ENCODE measurements at regions not wholly inside any gene's neighbourhood (a gene's known extent, or its start where the extent isn't known, plus 50 kb on each side); places are given as distances from the start of the nearest gene placed in this dataset.
"Not testable (repeated sequence)": the region's sequence is repeated elsewhere in the genome, so short reads cannot be mapped to it uniquely, and the experiment has no call there.

- DNase-seq (ENCODE audit: low read depth), result no peak
- no peak for TF ChIP-seq CTCF (IDR thresholded peaks at IDR 0.05; ENCODE audit: insufficient read depth, low read depth, low read length, missing control alignments)
- H3K4me3 ChIP-seq (ENCODE audit: low read depth, low read length), result no peak overlapping the region
Observed at GRCh38 chr15:69568173-69569009, 115.8 kb downstream of the RPLP1 start.

GRCh38 chr15:69570454-69570853, 117.8 kb downstream of the RPLP1 start:
- no peak for DNase-seq (ENCODE audit: low read depth)
- no peak for TF ChIP-seq CTCF (IDR thresholded peaks at IDR 0.05; ENCODE audit: insufficient read depth, low read depth, low read length, missing control alignments)
- H3K4me3 ChIP-seq (ENCODE audit: low read depth, low read length), result no peak overlapping the region

- H3K4me3 ChIP-seq (ENCODE audit: low read depth, low read length), result no peak overlapping the region
- no peak for TF ChIP-seq CTCF (IDR thresholded peaks at IDR 0.05; ENCODE audit: insufficient read depth, low read depth, low read length, missing control alignments)
- DNase-seq (ENCODE audit: low read depth), result no peak
Observed at GRCh38 chr15:69570997-69571396, 118.4 kb downstream of the RPLP1 start.

- not testable (repeated sequence) for DNase-seq (ENCODE audit: low read depth); H3K4me3 ChIP-seq (ENCODE audit: low read depth, low read length)
Observed at GRCh38 chr15:69573278-69573677, 120.7 kb downstream of the RPLP1 start.

- peak; percentile 18 for DNase-seq (ENCODE audit: low read depth)
- TF ChIP-seq CTCF (IDR thresholded peaks at IDR 0.05; ENCODE audit: insufficient read depth, low read depth, low read length, missing control alignments), result no peak
- no peak overlapping the region for H3K4me3 ChIP-seq (ENCODE audit: low read depth, low read length)
Observed at GRCh38 chr15:69573815-69574475, 121.3 kb downstream of the RPLP1 start.

GRCh38 chr15:69574506-69574905, 121.9 kb downstream of the RPLP1 start:
- no peak for DNase-seq (ENCODE audit: low read depth)
- TF ChIP-seq CTCF (IDR thresholded peaks at IDR 0.05; ENCODE audit: insufficient read depth, low read depth, low read length, missing control alignments), result no peak
- no peak overlapping the region for H3K4me3 ChIP-seq (ENCODE audit: low read depth, low read length)

- no peak for DNase-seq (ENCODE audit: low read depth)
- H3K4me3 ChIP-seq (ENCODE audit: low read depth, low read length), result no peak overlapping the region
- TF ChIP-seq CTCF (IDR thresholded peaks at IDR 0.05; ENCODE audit: insufficient read depth, low read depth, low read length, missing control alignments), result no peak
Observed at GRCh38 chr15:69575387-69575786, 122.8 kb downstream of the RPLP1 start.

Data from GM12865 (cell line).